ENCODE measurements at regions not wholly inside any gene's neighbourhood (a gene's known extent, or its start where the extent isn't known, plus 50 kb on each side); places are given as distances from the start of the nearest gene placed in this dataset.

DNA sequence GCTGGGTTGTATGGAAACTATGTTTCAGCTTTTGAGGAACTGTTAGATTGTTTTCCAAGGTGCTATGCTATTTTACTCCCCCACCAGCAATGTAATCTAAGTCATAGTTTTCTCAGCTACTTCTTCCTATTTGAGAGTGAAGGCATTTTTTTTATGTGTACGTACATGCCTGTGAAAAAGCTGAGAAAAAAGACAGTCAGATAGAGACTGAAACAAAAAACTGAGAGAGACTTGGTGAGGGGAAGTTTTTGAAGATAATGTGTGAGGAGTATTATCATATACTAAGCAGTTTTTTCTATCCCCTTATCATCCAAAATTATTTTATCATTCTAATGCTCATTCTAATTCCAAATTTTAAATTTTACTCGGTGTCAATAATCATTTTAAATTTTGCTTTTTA is 780.0 kb downstream of the BCKDHB start (continued):
- TF ChIP-seq CHD7 (IDR thresholded peaks at IDR 0.05; ENCODE audit: insufficient replicate concordance, low read length) (no peak), SRF (IDR thresholded peaks at IDR 0.05; ENCODE audit: low read depth, low read length) (no peak), SIRT6 (IDR thresholded peaks at IDR 0.05; ENCODE audit: low read length) (no peak)

Data from H1 (cell line).